Keratinocyte (primary cell): ENCODE measurements at regions not wholly inside any gene's neighbourhood (a gene's known extent, or its start where the extent isn't known, plus 50 kb on each side); places are given as distances from the start of the nearest gene placed in this dataset.

Source experiments
- DNase-seq: peaks from one replicate; pipeline ENCODE4 v3.0.0-alpha.2; 2011; ENCODE audit warnings: low read depth, missing footprints, low spot score
- FAIRE-seq: peaks from 2 replicates; lab custom pipeline; 2011; peaks lifted over from hg19 to GRCh38; lab: Jason Lieb, UNC
- H2AFZ ChIP-seq: 2 replicates; pipeline ENCODE4 v1.6.0; 2012; ENCODE audit warnings: low read length, control low read depth, inconsistent platforms; ENCODE audit not compliant: control insufficient read depth
- H3K27ac ChIP-seq: 2 replicates; pipeline ENCODE4 v1.5.1; 2011; ENCODE audit warnings: low read length; ENCODE audit not compliant: control insufficient read depth, insufficient read depth
- H3K27me3 ChIP-seq: 3 replicates; pipeline ENCODE4 v1.6.0; 2011; ENCODE audit warnings: low read length; ENCODE audit not compliant: control insufficient read depth, insufficient read depth; ENCODE audit errors: extremely low read depth
- H3K36me3 ChIP-seq, 2 experiments: 2 replicates in 1 of 2; 3 replicates in 1 of 2; pipeline ENCODE4 v1.5.1; 2011; ENCODE audit warnings: low read length in 2 of 2, mild to moderate bottlenecking in 1 of 2; ENCODE audit not compliant: control insufficient read depth in 2 of 2, insufficient read depth in 2 of 2; ENCODE audit errors: extremely low read depth in 1 of 2
- H3K4me1 ChIP-seq: 3 replicates; pipeline ENCODE4 v1.5.1; 2011; ENCODE audit warnings: low read length; ENCODE audit not compliant: control insufficient read depth, insufficient read depth; ENCODE audit errors: extremely low read depth
- H3K4me2 ChIP-seq: 3 replicates; pipeline ENCODE4 v1.6.0; 2011; ENCODE audit warnings: low read depth, low read length; ENCODE audit not compliant: control insufficient read depth, insufficient read depth; ENCODE audit errors: extremely low read depth
- H3K4me3 ChIP-seq, 3 experiments: fragments of 200-600 bp in 1 of 3; sonication (generic) in 1 of 3; 2 replicates in 2 of 3; 3 replicates in 1 of 3; pipeline ENCODE4 v1.5.1; 2011 to 2016; ENCODE audit warnings: low read length in 3 of 3, mild to moderate bottlenecking in 3 of 3, control low read depth in 2 of 3, inconsistent platforms in 1 of 3, low read depth in 1 of 3, mixed read lengths in 1 of 3, mixed run types in 1 of 3, moderate library complexity in 1 of 3; ENCODE audit not compliant: control insufficient read depth in 2 of 3, insufficient read depth in 2 of 3; ENCODE audit errors: extremely low read depth in 1 of 3
- H3K79me2 ChIP-seq: 2 replicates; pipeline ENCODE4 v1.6.0; 2012; ENCODE audit warnings: low read length; ENCODE audit not compliant: control insufficient read depth, insufficient read depth
- H3K9ac ChIP-seq: 3 replicates; pipeline ENCODE4 v1.6.0; 2011; ENCODE audit warnings: low read length; ENCODE audit not compliant: control insufficient read depth, insufficient read depth; ENCODE audit errors: extremely low read depth
- H3K9me1 ChIP-seq: 3 replicates; pipeline ENCODE4 v1.6.0; 2011; ENCODE audit warnings: low read length; ENCODE audit not compliant: control insufficient read depth, insufficient read depth; ENCODE audit errors: extremely low read depth
- H3K9me3 ChIP-seq: 2 replicates; pipeline ENCODE4 v1.5.1; 2012; ENCODE audit warnings: low read depth, low read length; ENCODE audit not compliant: control insufficient read depth
- H4K20me1 ChIP-seq: 3 replicates; pipeline ENCODE4 v1.6.0; 2011; ENCODE audit warnings: low read length; ENCODE audit not compliant: control insufficient read depth, insufficient read depth; ENCODE audit errors: extremely low read depth
- CTCF ChIP-seq, 3 experiments: IDR thresholded peaks in 1 of 3; conservative IDR thresholded peaks in 1 of 3; optimal IDR thresholded peaks in 1 of 3; 2 replicates in 2 of 3; 3 replicates in 1 of 3; pipeline versions ENCODE3 to v1.5.1; 2011; ENCODE audit warnings: low read length in 3 of 3, mild to moderate bottlenecking in 3 of 3, moderate library complexity in 2 of 3, control low read depth in 1 of 3, inconsistent platforms in 1 of 3; ENCODE audit not compliant: insufficient read depth in 2 of 3; ENCODE audit errors: extremely low read depth in 1 of 3
- EZH2 ChIP-seq: IDR thresholded peaks from one replicate; pipeline ENCODE4 v1.6.1; 2012; ENCODE audit warnings: inconsistent platforms, mild to moderate bottlenecking, low read length, moderate library complexity
- dilution Hi-C: fragments of 300-500 bp; cut with MboI; formaldehyde crosslinking; loops from one replicate; pipeline ENCODE4 v1.7.0; 2020; ENCODE audit warnings: low sequenced_read_pairs; ENCODE audit not compliant: extremely low pct_ligation_motif_present

GRCh38 chr9:86508208-86508903 is 154.1 kb upstream of the TUT7 start:
- dilution Hi-C loops, result no loop called here
- Histone ChIP-seq H3K4me3 (no peak overlapping the region), H3K4me1 (no peaks in the 10 kb centered on the region), H3K27me3 (no peaks in the 10 kb centered on the region), H3K36me3 (no peaks in the 10 kb centered on the region), H3K27ac (no peak overlapping the region), H4K20me1 (no peaks in the 10 kb centered on the region), H3K9me1 (no peaks in the 10 kb centered on the region), H3K4me2 (no peak overlapping the region), H3K79me2 (no peaks in the 10 kb centered on the region), H3K9me3 (no peaks in the 10 kb centered on the region), H2AFZ (no peak overlapping the region), H3K9ac (no peak overlapping the region)
- FAIRE-seq (no peak), DNase-seq (no peak)
- TF ChIP-seq EZH2, result no peak
- no peak for TF ChIP-seq CTCF (optimal IDR thresholded peaks at IDR 0.05 in 1 of 3, IDR thresholded peaks at IDR 0.05 in 1 of 3, conservative IDR thresholded peaks at IDR 0.05 in 1 of 3; ENCODE audit: extremely low read depth in 1 of 3, insufficient read depth in 2 of 3, low read length in 3 of 3)

- H3K27ac ChIP-seq, result no peak overlapping the region
- FAIRE-seq, result no peak
Measured at GRCh38 chr9:86507212-86507630, 153.0 kb upstream of the TUT7 start.

More at GRCh38 chr9:86507212-86507630, 153.0 kb upstream of the TUT7 start:
- no peak overlapping the region for H3K4me2 ChIP-seq
- no peaks in the 10 kb centered on the region for H3K4me1 ChIP-seq
- no peaks in the 10 kb centered on the region for H3K9me3 ChIP-seq
- no peaks in the 10 kb centered on the region for H3K9me1 ChIP-seq
- H2AFZ ChIP-seq, result no peak overlapping the region
- DNase-seq, result no peak
- no peaks in the 10 kb centered on the region for H3K36me3 ChIP-seq
- dilution Hi-C loops, result no loop called here
- no peaks in the 10 kb centered on the region for H3K79me2 ChIP-seq
- H3K4me3 ChIP-seq, result no peak overlapping the region
- no peaks in the 10 kb centered on the region for H3K27me3 ChIP-seq
- H3K9ac ChIP-seq, result no peak overlapping the region
- H4K20me1 ChIP-seq, result no peaks in the 10 kb centered on the region
- TF ChIP-seq CTCF (optimal IDR thresholded peaks at IDR 0.05 in 1 of 3, IDR thresholded peaks at IDR 0.05 in 1 of 3, conservative IDR thresholded peaks at IDR 0.05 in 1 of 3; ENCODE audit: extremely low read depth in 1 of 3, insufficient read depth in 2 of 3, low read length in 3 of 3), result no peak
- TF ChIP-seq EZH2, result no peak
